ENCODE measurements at regions not wholly inside any gene's neighbourhood (a gene's known extent, or its start where the extent isn't known, plus 50 kb on each side); places are given as distances from the start of the nearest gene placed in this dataset.
"Not testable (repeated sequence)": the region's sequence is repeated elsewhere in the genome, so short reads cannot be mapped to it uniquely, and the experiment has no call there.

GRCh38 chr5:29002481-29002880, 1964.1 kb upstream of the CDH9 start:
- DNase-seq, result no peak

GRCh38 chr5:29001666-29002065, 1963.3 kb upstream of the CDH9 start:
- no peak for DNase-seq

GRCh38 chr5:28984639-28985038, 1946.3 kb upstream of the CDH9 start:
- DNase-seq, result no peak

GRCh38 chr5:28975508-28975907, 1937.1 kb upstream of the CDH9 start:
- no peak for DNase-seq

GRCh38 chr5:28967848-28968247, 1929.5 kb upstream of the CDH9 start:
- no peak for DNase-seq

GRCh38 chr5:28961816-28962215, 1923.4 kb upstream of the CDH9 start:
- no peak for DNase-seq

GRCh38 chr5:28958581-28958980, 1920.2 kb upstream of the CDH9 start:
- no peak for DNase-seq

GRCh38 chr5:28957450-28957849, 1919.1 kb upstream of the CDH9 start:
- DNase-seq, result no peak

- DNase-seq, result no peak
Observed at GRCh38 chr5:28954074-28954473, 1915.7 kb upstream of the CDH9 start.

- no peak for DNase-seq
Observed at GRCh38 chr5:28947865-28948264, 1909.5 kb upstream of the CDH9 start.

- no peak for DNase-seq
Observed at GRCh38 chr5:28945859-28946258, 1907.5 kb upstream of the CDH9 start.

GRCh38 chr5:28929366-28929765, 1891.0 kb upstream of the CDH9 start:
- not testable (repeated sequence) for DNase-seq

GRCh38 chr5:28928327-28928790, 1890.0 kb upstream of the CDH9 start:
- DNase-seq, result not testable (repeated sequence)

- DNase-seq, result no peak
Observed at GRCh38 chr5:28927559-28928326, 1889.4 kb upstream of the CDH9 start.

GRCh38 chr5:28926422-28926821, 1888.0 kb upstream of the CDH9 start:
- no peak for DNase-seq

GRCh38 chr5:28917631-28918030, 1879.2 kb upstream of the CDH9 start:
- no peak for DNase-seq

- no peak for DNase-seq
Observed at GRCh38 chr5:28914297-28914696, 1875.9 kb upstream of the CDH9 start.

GRCh38 chr5:28903643-28904042, 1865.3 kb upstream of the CDH9 start:
- DNase-seq, result no peak

GRCh38 chr5:28896949-28897348, 1858.6 kb upstream of the CDH9 start:
- DNase-seq, result no peak

GRCh38 chr5:28880936-28881335, 1842.5 kb upstream of the CDH9 start:
- DNase-seq, result no peak

- no peak for DNase-seq
Observed at GRCh38 chr5:28877050-28877449, 1838.7 kb upstream of the CDH9 start.

GRCh38 chr5:28864006-28864405, 1825.6 kb upstream of the CDH9 start:
- no peak for DNase-seq

- no peak for DNase-seq
Observed at GRCh38 chr5:28862860-28863196, 1824.4 kb upstream of the CDH9 start.

- DNase-seq, result no peak
Observed at GRCh38 chr5:28862137-28862859, 1823.9 kb upstream of the CDH9 start.
